ENCODE measurements at regions not wholly inside any gene's neighbourhood (a gene's known extent, or its start where the extent isn't known, plus 50 kb on each side); places are given as distances from the start of the nearest gene placed in this dataset.

DNA sequence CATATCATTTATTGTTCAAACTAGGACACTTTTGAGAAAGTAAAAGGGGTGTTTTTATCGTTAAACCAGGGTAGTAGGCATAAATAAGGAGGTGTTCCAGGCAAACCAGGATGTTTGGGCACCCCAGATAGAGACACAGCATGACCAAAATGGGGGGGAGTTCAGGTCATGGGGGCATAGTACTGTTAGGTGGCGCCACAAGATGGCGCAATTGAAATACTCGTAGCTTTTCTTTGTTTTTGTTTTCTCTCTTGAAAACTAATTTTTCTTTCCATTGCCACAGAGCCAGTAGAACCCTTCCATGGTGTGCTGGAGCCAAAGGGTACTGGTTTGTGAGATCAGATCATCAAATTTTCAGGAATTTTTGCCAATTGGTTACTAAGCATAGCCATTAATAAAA lies 283.4 kb downstream of the BCOR start:
- no peak for ATAC-seq (ENCODE audit: low FRiP score)
- TF ChIP-seq, protein P1, sequence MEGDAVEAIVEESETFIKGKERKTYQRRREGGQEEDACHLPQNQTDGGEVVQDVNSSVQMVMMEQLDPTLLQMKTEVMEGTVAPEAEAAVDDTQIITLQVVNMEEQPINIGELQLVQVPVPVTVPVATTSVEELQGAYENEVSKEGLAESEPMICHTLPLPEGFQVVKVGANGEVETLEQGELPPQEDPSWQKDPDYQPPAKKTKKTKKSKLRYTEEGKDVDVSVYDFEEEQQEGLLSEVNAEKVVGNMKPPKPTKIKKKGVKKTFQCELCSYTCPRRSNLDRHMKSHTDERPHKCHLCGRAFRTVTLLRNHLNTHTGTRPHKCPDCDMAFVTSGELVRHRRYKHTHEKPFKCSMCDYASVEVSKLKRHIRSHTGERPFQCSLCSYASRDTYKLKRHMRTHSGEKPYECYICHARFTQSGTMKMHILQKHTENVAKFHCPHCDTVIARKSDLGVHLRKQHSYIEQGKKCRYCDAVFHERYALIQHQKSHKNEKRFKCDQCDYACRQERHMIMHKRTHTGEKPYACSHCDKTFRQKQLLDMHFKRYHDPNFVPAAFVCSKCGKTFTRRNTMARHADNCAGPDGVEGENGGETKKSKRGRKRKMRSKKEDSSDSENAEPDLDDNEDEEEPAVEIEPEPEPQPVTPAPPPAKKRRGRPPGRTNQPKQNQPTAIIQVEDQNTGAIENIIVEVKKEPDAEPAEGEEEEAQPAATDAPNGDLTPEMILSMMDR (IDR thresholded peaks at IDR 0.05): no peak

DNA sequence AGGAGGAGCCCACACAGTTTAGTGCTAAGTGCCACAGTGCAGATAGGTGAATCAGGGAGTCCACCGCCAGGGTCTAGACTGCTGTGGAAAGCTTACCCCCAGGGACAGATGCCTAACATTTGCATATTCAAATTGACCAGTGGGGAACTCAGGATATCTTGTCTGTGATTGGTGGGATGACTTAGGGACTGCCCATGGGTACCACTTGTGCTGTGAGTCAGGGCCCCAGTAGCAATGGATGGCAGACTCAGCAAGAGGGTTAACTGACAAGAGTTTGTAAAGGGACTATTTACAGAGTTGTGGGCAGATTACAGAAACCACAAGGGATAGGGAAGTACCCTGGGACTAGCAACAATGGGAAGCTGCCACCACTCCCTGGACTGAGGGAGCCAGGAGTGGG lies 282.1 kb downstream of the BCOR start:
- ATAC-seq (ENCODE audit: low FRiP score): no peak
- TF ChIP-seq, protein P1 (IDR thresholded peaks at IDR 0.05): no peak
- DNase-seq (ENCODE audit: low spot score): no peak

More for the DNA sequence above, 283.4 kb downstream of the BCOR start:
- no peak for DNase-seq (ENCODE audit: low spot score)

DNA sequence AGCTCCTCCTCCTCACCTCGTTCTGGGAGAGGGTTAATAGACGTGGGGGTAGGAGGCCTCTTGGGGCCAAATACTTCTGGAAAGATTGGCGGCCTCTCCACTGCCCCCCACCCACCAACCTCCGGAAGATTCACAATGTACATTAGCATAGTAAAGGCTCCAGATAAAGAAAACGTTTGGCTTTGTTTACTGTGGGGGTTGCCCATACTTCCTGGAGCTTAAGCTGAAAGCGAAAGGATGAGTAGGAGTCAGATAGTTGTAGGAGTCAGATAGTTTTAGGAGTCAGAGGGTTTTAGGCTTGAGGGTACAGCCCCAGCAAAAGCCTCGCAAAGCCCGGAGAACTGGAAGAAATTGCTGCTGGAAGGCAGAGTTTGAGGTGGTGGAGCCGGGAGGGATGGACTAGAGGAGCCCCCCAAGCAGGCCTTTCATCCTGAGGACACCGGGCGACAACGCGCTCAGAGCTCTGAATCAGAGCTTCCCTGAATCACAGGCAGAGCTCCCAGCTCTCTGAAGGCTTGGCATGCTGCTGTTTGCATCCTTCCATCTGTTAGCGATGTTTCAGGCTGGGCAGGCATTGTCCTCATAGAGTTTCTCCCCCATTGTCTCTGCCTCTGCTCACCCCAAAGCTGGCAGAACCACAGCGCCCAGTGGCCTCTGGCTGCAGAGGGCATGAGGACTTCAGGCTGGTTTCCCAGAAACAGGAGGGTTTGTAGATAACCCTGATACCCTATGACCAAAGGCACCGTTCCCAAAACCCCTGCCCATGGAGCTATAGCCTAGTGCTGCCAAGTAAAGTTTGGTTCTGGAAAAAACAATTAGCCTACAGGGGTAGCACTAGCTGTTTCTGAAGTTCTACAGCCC lies 280.7 kb downstream of the BCOR start:
- peak; percentile 42 for ATAC-seq (ENCODE audit: low FRiP score)
- TF ChIP-seq, protein P1 (IDR thresholded peaks at IDR 0.05): no peak

DNA sequence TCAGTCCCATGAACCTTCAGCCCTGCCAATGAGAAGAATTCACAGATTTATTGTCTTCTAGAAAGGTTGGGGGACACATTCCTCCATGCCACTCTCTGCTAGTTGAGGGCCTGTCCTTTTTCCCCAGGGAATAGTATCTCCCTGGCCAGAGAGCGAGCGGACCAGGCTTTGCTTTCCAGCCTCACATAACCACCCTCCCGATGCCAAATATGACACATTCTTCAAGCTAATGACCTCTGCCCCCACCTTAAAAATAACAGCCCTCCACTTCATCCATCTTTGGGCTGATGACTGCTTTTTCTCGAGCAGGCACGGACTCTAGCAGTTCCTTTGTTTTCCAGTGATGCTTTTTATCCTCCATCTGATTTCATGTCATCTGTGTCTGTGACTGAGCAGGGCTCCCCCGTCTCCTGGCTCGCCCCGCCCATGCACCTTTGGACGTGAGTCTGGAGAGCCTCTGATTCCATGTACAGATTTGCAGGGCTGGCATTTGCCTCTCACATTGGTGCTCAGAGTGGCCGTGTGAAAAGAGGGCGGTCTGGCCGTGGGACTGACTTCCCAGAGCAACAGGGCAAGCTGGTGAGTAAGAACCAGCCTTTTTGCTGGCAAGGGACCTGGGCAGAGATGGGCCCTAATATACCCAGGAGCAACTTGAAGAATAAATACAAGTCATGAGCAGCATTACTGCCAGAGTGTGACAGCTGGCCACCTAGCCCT lies 279.8 kb downstream of the BCOR start:
- TF ChIP-seq, protein P1 (IDR thresholded peaks at IDR 0.05): no peak
- DNase-seq (ENCODE audit: low spot score) (no peak), ATAC-seq (ENCODE audit: low FRiP score) (no peak)

More for the DNA sequence above, 280.7 kb downstream of the BCOR start:
- DNase-seq (ENCODE audit: low spot score): no peak

DNA sequence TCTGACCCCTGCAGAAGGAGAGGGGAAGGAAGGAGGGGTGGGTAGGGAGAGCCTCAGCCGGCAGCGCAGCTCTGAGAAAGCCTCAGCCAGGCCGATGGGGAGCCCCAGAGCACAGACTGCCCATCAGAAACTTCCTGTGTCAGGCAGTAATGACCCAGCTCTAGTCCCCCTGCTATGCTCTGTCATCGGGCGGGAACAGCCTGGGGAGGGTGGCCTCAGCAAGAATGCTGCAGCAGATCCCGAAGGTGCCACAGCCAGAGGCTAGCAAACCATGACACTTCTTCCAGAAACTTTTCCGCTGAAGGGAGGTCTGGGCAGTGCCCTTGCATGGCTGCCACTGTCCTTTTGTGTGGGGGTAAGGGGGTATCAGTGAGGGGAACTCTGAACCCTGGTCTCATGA lies 279.0 kb downstream of the BCOR start:
- ATAC-seq (ENCODE audit: low FRiP score) (no peak), DNase-seq (ENCODE audit: low spot score) (no peak)
- TF ChIP-seq, protein P1 (IDR thresholded peaks at IDR 0.05): no peak

DNA sequence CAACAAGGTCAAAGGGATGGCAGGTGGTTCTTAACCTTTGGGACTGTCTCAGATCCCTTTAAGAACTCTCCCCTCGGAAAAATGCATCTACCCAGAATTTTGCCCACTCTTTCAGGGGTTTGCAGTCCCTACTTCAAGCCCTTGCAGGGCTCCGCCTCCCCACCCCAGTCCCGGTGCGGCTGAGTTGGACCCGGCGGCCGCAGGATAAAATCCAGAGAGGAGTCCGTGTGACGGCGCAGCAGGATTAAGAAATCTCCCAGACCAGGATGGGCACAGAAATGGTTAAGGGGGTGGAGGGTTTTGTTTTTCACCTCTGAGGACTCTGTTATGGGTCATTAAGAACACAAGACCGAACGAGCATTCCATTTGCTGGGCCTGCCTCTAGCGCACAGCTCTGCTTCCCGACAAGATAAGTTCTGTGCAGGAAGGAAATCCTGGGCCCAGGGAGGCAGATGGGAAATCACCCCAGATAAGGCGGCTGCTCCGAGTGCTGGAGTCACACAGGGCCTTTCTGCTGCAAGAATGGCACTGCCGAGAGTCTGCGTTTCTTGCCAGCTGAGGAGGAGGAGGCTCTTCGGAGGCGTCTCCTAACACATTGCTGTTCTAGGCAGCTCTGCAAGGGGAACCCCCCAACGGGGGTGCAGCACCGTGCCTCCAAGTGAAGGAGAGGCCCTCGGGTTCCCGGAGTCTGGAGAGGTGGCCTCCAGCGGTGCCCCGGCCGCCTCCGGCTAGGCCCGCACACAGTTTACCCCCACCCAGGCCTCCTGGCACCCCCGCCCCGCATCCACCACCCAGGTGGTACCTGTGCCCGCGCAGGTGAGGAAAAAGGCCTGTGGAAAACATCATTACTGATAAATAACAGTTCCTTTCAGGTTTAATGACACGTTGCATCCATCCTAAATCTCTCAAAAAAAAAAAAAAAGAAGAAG lies 277.6 kb downstream of the BCOR start:
- TF ChIP-seq, protein P1 (IDR thresholded peaks at IDR 0.05): no peak
- no peak for DNase-seq (ENCODE audit: low spot score)
- ATAC-seq (ENCODE audit: low FRiP score): peak; percentile 28
